ENCODE measurements at regions not wholly inside any gene's neighbourhood (a gene's known extent, or its start where the extent isn't known, plus 50 kb on each side); places are given as distances from the start of the nearest gene placed in this dataset.

- H3K27ac Mint-ChIP-seq, result no peak overlapping the region
- H3K4me3 Mint-ChIP-seq, result no peak overlapping the region
- Histone ChIP-seq H3K36me3 (ENCODE audit: control insufficient read depth in 2 of 3, insufficient read depth in 3 of 3, low read length in 3 of 3) (peaks cover 0 to 40% (median 5%) of the 10 kb centered on the region in 3 experiments), H3K27ac (ENCODE audit: low read depth, low read length) (no peak overlapping the region), H3K27me3 (ENCODE audit: control insufficient read depth in 2 of 2, insufficient read depth in 2 of 2, low read length in 2 of 2) (no peaks in the 10 kb centered on the region), H3K9me3 (ENCODE audit: control insufficient read depth in 2 of 3, low read length in 3 of 3) (no peaks in the 10 kb centered on the region), H3K4me1 (ENCODE audit: control insufficient read depth in 2 of 2, insufficient read depth in 2 of 2, low read length in 2 of 2) (no peaks in the 10 kb centered on the region), H3K4me3 (ENCODE audit: low read length) (no peak overlapping the region)
- H3K4me1 Mint-ChIP-seq, result peaks cover 0 to 6% (median 0%) of the 10 kb centered on the region in 7 donors
- CTCF ChIA-PET, result no interaction called here
- H3K36me3 Mint-ChIP-seq, result peaks cover 8 to 80% (median 57%) of the 10 kb centered on the region in 5 donors
- POLR2A ChIA-PET, result no interaction called here
- ATAC-seq (no peak), DNase-seq (no peak)
- H3K9me3 Mint-ChIP-seq, result peaks cover 0 to 4% (median 0%) of the 10 kb centered on the region in 11 donors
- intact Hi-C loops (cut with micrococcal nuclease), result no loop called here
- no peaks in the 10 kb centered on the region for H3K27me3 Mint-ChIP-seq
Observed at GRCh38 chr10:28058746-28059145, 59.9 kb upstream of the ODAD2 start.

- Mint-ChIP-seq H3K9me3 (peaks cover 0 to 9% (median 0%) of the 10 kb centered on the region in 11 donors), H3K27me3 (no peaks in the 10 kb centered on the region), H3K4me1 (no peaks in the 10 kb centered on the region), H3K27ac (peak overlapping the region in 1 of 9 donors; percentile 41), H3K36me3 (peaks cover 8 to 73% (median 66%) of the 10 kb centered on the region in 5 donors), H3K4me3 (no peak overlapping the region)
- intact Hi-C loops (cut with micrococcal nuclease), result no loop called here
- Histone ChIP-seq H3K4me1 (ENCODE audit: control insufficient read depth in 2 of 2, insufficient read depth in 2 of 2, low read length in 2 of 2) (no peaks in the 10 kb centered on the region), H3K36me3 (ENCODE audit: control insufficient read depth in 2 of 3, insufficient read depth in 3 of 3, low read length in 3 of 3) (peaks cover 0 to 53% (median 5%) of the 10 kb centered on the region in 3 experiments), H3K27me3 (ENCODE audit: control insufficient read depth in 2 of 2, insufficient read depth in 2 of 2, low read length in 2 of 2) (no peaks in the 10 kb centered on the region), H3K27ac (ENCODE audit: low read depth, low read length) (no peak overlapping the region), H3K4me3 (ENCODE audit: low read length) (no peak overlapping the region), H3K9me3 (ENCODE audit: control insufficient read depth in 2 of 3, low read length in 3 of 3) (no peaks in the 10 kb centered on the region)
- no peak for DNase-seq
- no peak for ATAC-seq
- ChIA-PET POLR2A (no interaction called here), CTCF (no interaction called here)
Observed at GRCh38 chr10:28054228-28054860, 55.5 kb upstream of the ODAD2 start.

GRCh38 chr10:28049286-28049685 lies 50.4 kb upstream of the ODAD2 start:
- POLR2A ChIA-PET, result no interaction called here

More at GRCh38 chr10:28049286-28049685, 50.4 kb upstream of the ODAD2 start:
- no peaks in the 10 kb centered on the region for H3K4me1 ChIP-seq (ENCODE audit: control insufficient read depth in 2 of 2, insufficient read depth in 2 of 2, low read length in 2 of 2)
- H3K27me3 Mint-ChIP-seq, result no peaks in the 10 kb centered on the region
- DNase-seq, result no peak
- H3K9me3 Mint-ChIP-seq, result peaks cover 0 to 17% (median 1%) of the 10 kb centered on the region in 11 donors
- peaks cover 0 to 4% (median 0%) of the 10 kb centered on the region in 3 experiments for H3K9me3 ChIP-seq (ENCODE audit: control insufficient read depth in 2 of 3, low read length in 3 of 3)
- no peak overlapping the region for H3K4me3 ChIP-seq (ENCODE audit: low read length)
- H3K27ac ChIP-seq (ENCODE audit: low read depth, low read length), result no peak overlapping the region
- H3K36me3 ChIP-seq (ENCODE audit: control insufficient read depth in 2 of 3, insufficient read depth in 3 of 3, low read length in 3 of 3), result peaks cover 0 to 21% (median 0%) of the 10 kb centered on the region in 3 experiments
- H3K4me1 Mint-ChIP-seq, result peaks cover 0 to 2% (median 0%) of the 10 kb centered on the region in 7 donors
- H3K4me3 Mint-ChIP-seq, result no peak overlapping the region
- CTCF ChIA-PET, result interaction anchor here (0.8 kb wide), 1 partner anchor 118 kb away, joined by 3 read pairs; no protein-coding TSS in a partner anchor
- intact Hi-C loops (cut with micrococcal nuclease), result no loop called here
- no peak for ATAC-seq
- no peak overlapping the region for H3K27ac Mint-ChIP-seq
- H3K36me3 Mint-ChIP-seq, result peaks cover 0 to 42% (median 35%) of the 10 kb centered on the region in 5 donors
- no peaks in the 10 kb centered on the region for H3K27me3 ChIP-seq (ENCODE audit: control insufficient read depth in 2 of 2, insufficient read depth in 2 of 2, low read length in 2 of 2)
